ENCODE measurements at regions not wholly inside any gene's neighbourhood (a gene's known extent, or its start where the extent isn't known, plus 50 kb on each side); places are given as distances from the start of the nearest gene placed in this dataset.
"Not testable (repeated sequence)": the region's sequence is repeated elsewhere in the genome, so short reads cannot be mapped to it uniquely, and the experiment has no call there.

- intact Hi-C loops (cut with DNase I) = no loop called here
- no peak for DNase-seq (ENCODE audit: low spot score)
These were observed 145.6 kb downstream of the SOX1 start for GRCh38 chr13:112212533-112212932.

- no peak for DNase-seq (ENCODE audit: low spot score)
- intact Hi-C loops (cut with DNase I) = no loop called here
These were observed 146.7 kb downstream of the SOX1 start for GRCh38 chr13:112213467-112214255.

GRCh38 chr13:112215871-112216270 is 148.9 kb downstream of the SOX1 start:
- intact Hi-C loops (cut with DNase I) = no loop called here
- DNase-seq (ENCODE audit: low spot score) = no peak

- no peak for DNase-seq (ENCODE audit: low spot score)
- intact Hi-C loops (cut with DNase I) = no loop called here
These were observed 150.5 kb downstream of the SOX1 start for GRCh38 chr13:112217431-112217830.

GRCh38 chr13:112218416-112218815 is 151.5 kb downstream of the SOX1 start:
- intact Hi-C loops (cut with DNase I) = no loop called here
- no peak for DNase-seq (ENCODE audit: low spot score)

- intact Hi-C loops (cut with DNase I) = no loop called here
- no peak for DNase-seq (ENCODE audit: low spot score)
These were observed 152.8 kb downstream of the SOX1 start for GRCh38 chr13:112219740-112220139.

GRCh38 chr13:112220296-112220875 is 153.4 kb downstream of the SOX1 start:
- intact Hi-C loops (cut with DNase I) = no loop called here
- no peak for DNase-seq (ENCODE audit: low spot score)

GRCh38 chr13:112220925-112221324 is 154.0 kb downstream of the SOX1 start:
- intact Hi-C loops (cut with DNase I) = no loop called here
- DNase-seq (ENCODE audit: low spot score) = no peak

- no peak for DNase-seq (ENCODE audit: low spot score)
- intact Hi-C loops (cut with DNase I) = no loop called here
These were observed 153.2 kb upstream of the SPACA7 start for GRCh38 chr13:112222971-112223370.

- intact Hi-C loops (cut with DNase I); DNase-seq (ENCODE audit: low spot score): not testable (repeated sequence)
These were observed 152.2 kb upstream of the SPACA7 start for GRCh38 chr13:112223929-112224328.

- intact Hi-C loops (cut with DNase I) = no loop called here
These were observed 150.6 kb upstream of the SPACA7 start for GRCh38 chr13:112225429-112226090.

GRCh38 chr13:112226320-112227002 is 149.7 kb upstream of the SPACA7 start:
- intact Hi-C loops (cut with DNase I) = no loop called here
- DNase-seq (ENCODE audit: low spot score) = no peak

More at GRCh38 chr13:112225429-112226090, 150.6 kb upstream of the SPACA7 start:
- DNase-seq (ENCODE audit: low spot score) = no peak

GRCh38 chr13:112227031-112227430 is 149.1 kb upstream of the SPACA7 start:
- DNase-seq (ENCODE audit: low spot score) = no peak
- intact Hi-C loops (cut with DNase I) = no loop called here

- intact Hi-C loops (cut with DNase I) = no loop called here
- DNase-seq (ENCODE audit: low spot score) = peak; percentile 77
These were observed 146.7 kb upstream of the SPACA7 start for GRCh38 chr13:112229445-112229844.

GRCh38 chr13:112229992-112230872 is 145.9 kb upstream of the SPACA7 start:
- peak; percentile 18 for DNase-seq (ENCODE audit: low spot score)

GRCh38 chr13:112231451-112232083 is 144.6 kb upstream of the SPACA7 start:
- peak; percentile 44 for DNase-seq (ENCODE audit: low spot score)
- intact Hi-C loops (cut with DNase I) = no loop called here

More at GRCh38 chr13:112229992-112230872, 145.9 kb upstream of the SPACA7 start:
- intact Hi-C loops (cut with DNase I) = no loop called here

GRCh38 chr13:112233256-112233655 is 142.9 kb upstream of the SPACA7 start:
- peak; percentile 79 for DNase-seq (ENCODE audit: low spot score)
- intact Hi-C loops (cut with DNase I) = no loop called here

GRCh38 chr13:112233716-112234115 is 142.4 kb upstream of the SPACA7 start:
- no peak for DNase-seq (ENCODE audit: low spot score)

More at GRCh38 chr13:112233716-112234115, 142.4 kb upstream of the SPACA7 start:
- intact Hi-C loops (cut with DNase I) = no loop called here
